ENCODE measurements at regions not wholly inside any gene's neighbourhood (a gene's known extent, or its start where the extent isn't known, plus 50 kb on each side); places are given as distances from the start of the nearest gene placed in this dataset.

GRCh38 chr2:125567100-125567499 is 1088.9 kb upstream of the GYPC start:
- Histone ChIP-seq H3K36me3 (replicated peaks; ENCODE audit: insufficient read depth, low read length) (no peaks in the 10 kb centered on the region), H3K27ac (ENCODE audit: low read length) (no peak overlapping the region), H3K9me3 (replicated peaks; ENCODE audit: insufficient read depth, low read length) (no peaks in the 10 kb centered on the region), H3K9ac (ENCODE audit: low read length) (no peak overlapping the region), H3K27me3 (replicated peaks; ENCODE audit: insufficient read depth, low read length) (no peaks in the 10 kb centered on the region), H3K9me2 (replicated peaks; ENCODE audit: insufficient read depth, low read length) (no peaks in the 10 kb centered on the region), H2AFZ (ENCODE audit: low read length) (no peak overlapping the region), H3K4me3 (ENCODE audit: low read length) (no peak overlapping the region), H3K79me2 (ENCODE audit: low read length) (no peaks in the 10 kb centered on the region), H3K4me1 (ENCODE audit: low read length) (no peaks in the 10 kb centered on the region), H3F3A (ENCODE audit: insufficient read depth, low read length) (no peaks in the 10 kb centered on the region), H4K20me1 (ENCODE audit: insufficient read depth, low read length) (no peaks in the 10 kb centered on the region), H3K4me2 (ENCODE audit: low read depth, low read length) (no peak overlapping the region)
- TF ChIP-seq CTCF (IDR thresholded peaks at IDR 0.05; ENCODE audit: low read length): no peak
- TF ChIP-seq EZH2phosphoT487 (IDR thresholded peaks at IDR 0.05; ENCODE audit: low read length): no peak
- TF ChIP-seq EZH2 (optimal IDR thresholded peaks at IDR 0.05; ENCODE audit: low read depth, low read length): no peak
- no peak for DNase-seq

GRCh38 chr2:125572660-125573059 is 1083.3 kb upstream of the GYPC start:
- TF ChIP-seq CTCF (IDR thresholded peaks at IDR 0.05; ENCODE audit: low read length) (no peak), EZH2 (optimal IDR thresholded peaks at IDR 0.05; ENCODE audit: low read depth, low read length) (no peak), EZH2phosphoT487 (IDR thresholded peaks at IDR 0.05; ENCODE audit: low read length) (no peak)
- H3K27me3 ChIP-seq (replicated peaks; ENCODE audit: insufficient read depth, low read length): no peaks in the 10 kb centered on the region
- H3K9ac ChIP-seq (ENCODE audit: low read length): no peak overlapping the region
- H3K27ac ChIP-seq (ENCODE audit: low read length): no peak overlapping the region
- H3K79me2 ChIP-seq (ENCODE audit: low read length): no peaks in the 10 kb centered on the region
- H3K36me3 ChIP-seq (replicated peaks; ENCODE audit: insufficient read depth, low read length): no peaks in the 10 kb centered on the region
- H3K4me2 ChIP-seq (ENCODE audit: low read depth, low read length): no peak overlapping the region
- H3K4me3 ChIP-seq (ENCODE audit: low read length): no peak overlapping the region
- no peaks in the 10 kb centered on the region for H3K9me2 ChIP-seq (replicated peaks; ENCODE audit: insufficient read depth, low read length)
- no peaks in the 10 kb centered on the region for H4K20me1 ChIP-seq (ENCODE audit: insufficient read depth, low read length)
- DNase-seq: no peak
- no peaks in the 10 kb centered on the region for H3F3A ChIP-seq (ENCODE audit: insufficient read depth, low read length)
- no peaks in the 10 kb centered on the region for H3K4me1 ChIP-seq (ENCODE audit: low read length)
- no peak overlapping the region for H2AFZ ChIP-seq (ENCODE audit: low read length)
- H3K9me3 ChIP-seq (replicated peaks; ENCODE audit: insufficient read depth, low read length): no peaks in the 10 kb centered on the region

- H3K36me3 ChIP-seq (replicated peaks; ENCODE audit: insufficient read depth, low read length): no peaks in the 10 kb centered on the region
- no peaks in the 10 kb centered on the region for H3K27me3 ChIP-seq (replicated peaks; ENCODE audit: insufficient read depth, low read length)
- H3K79me2 ChIP-seq (ENCODE audit: low read length): no peaks in the 10 kb centered on the region
- TF ChIP-seq EZH2 (optimal IDR thresholded peaks at IDR 0.05; ENCODE audit: low read depth, low read length) (no peak), EZH2phosphoT487 (IDR thresholded peaks at IDR 0.05; ENCODE audit: low read length) (no peak), CTCF (IDR thresholded peaks at IDR 0.05; ENCODE audit: low read length) (no peak)
- H3K4me2 ChIP-seq (ENCODE audit: low read depth, low read length): no peak overlapping the region
- no peaks in the 10 kb centered on the region for H3K9me3 ChIP-seq (replicated peaks; ENCODE audit: insufficient read depth, low read length)
- no peak overlapping the region for H2AFZ ChIP-seq (ENCODE audit: low read length)
- no peaks in the 10 kb centered on the region for H3F3A ChIP-seq (ENCODE audit: insufficient read depth, low read length)
- no peak overlapping the region for H3K9ac ChIP-seq (ENCODE audit: low read length)
- no peaks in the 10 kb centered on the region for H3K4me1 ChIP-seq (ENCODE audit: low read length)
- DNase-seq: no peak
- H3K9me2 ChIP-seq (replicated peaks; ENCODE audit: insufficient read depth, low read length): no peaks in the 10 kb centered on the region
- no peak overlapping the region for H3K4me3 ChIP-seq (ENCODE audit: low read length)
- H4K20me1 ChIP-seq (ENCODE audit: insufficient read depth, low read length): no peaks in the 10 kb centered on the region
- H3K27ac ChIP-seq (ENCODE audit: low read length): no peak overlapping the region
These were observed 1082.5 kb upstream of the GYPC start for GRCh38 chr2:125573432-125573831.
